Left lung (tissue), 4 donors: ENCODE measurements at regions not wholly inside any gene's neighbourhood (a gene's known extent, or its start where the extent isn't known, plus 50 kb on each side); places are given as distances from the start of the nearest gene placed in this dataset.
"Not testable (repeated sequence)": the region's sequence is repeated elsewhere in the genome, so short reads cannot be mapped to it uniquely, and the experiment has no call there.

Source experiments
- ATAC-seq: fragments of 200-7000 bp; cut with Tn5 transposase; one replicate; pipeline ENCODE4 v1.9.1; 2020; ENCODE audit warnings: moderate library complexity
- DNase-seq, 4 donors: peaks; one replicate each; pipeline ENCODE4 v3.0.0-alpha.2; 2013 to 2020
- H3K27ac ChIP-seq, 2 donors: fragments of 200-600 bp; sonication (generic) in 1 of 2; one replicate each; pipeline versions ENCODE4 v1.5.0 to v1.8.0; 2020 to 2021
- H3K27me3 ChIP-seq, 2 donors: fragments of 200-600 bp; sonication (generic) in 1 of 2; one replicate each; pipeline versions ENCODE4 v1.5.0 to v1.8.0; 2020 to 2021
- H3K36me3 ChIP-seq, 2 donors: fragments of 200-600 bp; sonication (generic) in 1 of 2; one replicate each; pipeline versions ENCODE4 v1.5.0 to v1.8.0; 2020 to 2021
- H3K4me1 ChIP-seq, 2 donors: fragments of 200-600 bp; one replicate each; pipeline ENCODE4 v1.8.0; 2021
- H3K4me3 ChIP-seq, 2 donors: fragments of 200-600 bp; sonication (generic) in 1 of 2; one replicate each; pipeline versions ENCODE4 v1.5.0 to v1.8.0; 2020 to 2021; ENCODE audit warnings: mild to moderate bottlenecking in 1 of 2
- H3K9me3 ChIP-seq, 2 donors: fragments of 200-600 bp; sonication (generic) in 1 of 2; one replicate each; pipeline versions ENCODE4 v1.5.0 to v1.8.0; 2020 to 2021
- intact Hi-C, 2 donors: fragments of 100-400 bp; cut with DNase I; formaldehyde crosslinking; loops; one replicate each; pipeline versions ENCODE4 v1.11.2 to v1.14.2; 2022
- TF ChIP-seq, protein P1 (sequence below), 2 donors: fragments of 200-600 bp; sonication (generic) in 1 of 2; IDR thresholded peaks; one replicate each; pipeline versions ENCODE4 v1.5.0 to v1.8.0; 2021; ENCODE audit warnings: antibody characterized with exemption in 2 of 2
- donor health status: DM: no; HTN: yes; CAD: no.
- donor health status: DM: no; HTN: no; CAD: no.

DNA sequence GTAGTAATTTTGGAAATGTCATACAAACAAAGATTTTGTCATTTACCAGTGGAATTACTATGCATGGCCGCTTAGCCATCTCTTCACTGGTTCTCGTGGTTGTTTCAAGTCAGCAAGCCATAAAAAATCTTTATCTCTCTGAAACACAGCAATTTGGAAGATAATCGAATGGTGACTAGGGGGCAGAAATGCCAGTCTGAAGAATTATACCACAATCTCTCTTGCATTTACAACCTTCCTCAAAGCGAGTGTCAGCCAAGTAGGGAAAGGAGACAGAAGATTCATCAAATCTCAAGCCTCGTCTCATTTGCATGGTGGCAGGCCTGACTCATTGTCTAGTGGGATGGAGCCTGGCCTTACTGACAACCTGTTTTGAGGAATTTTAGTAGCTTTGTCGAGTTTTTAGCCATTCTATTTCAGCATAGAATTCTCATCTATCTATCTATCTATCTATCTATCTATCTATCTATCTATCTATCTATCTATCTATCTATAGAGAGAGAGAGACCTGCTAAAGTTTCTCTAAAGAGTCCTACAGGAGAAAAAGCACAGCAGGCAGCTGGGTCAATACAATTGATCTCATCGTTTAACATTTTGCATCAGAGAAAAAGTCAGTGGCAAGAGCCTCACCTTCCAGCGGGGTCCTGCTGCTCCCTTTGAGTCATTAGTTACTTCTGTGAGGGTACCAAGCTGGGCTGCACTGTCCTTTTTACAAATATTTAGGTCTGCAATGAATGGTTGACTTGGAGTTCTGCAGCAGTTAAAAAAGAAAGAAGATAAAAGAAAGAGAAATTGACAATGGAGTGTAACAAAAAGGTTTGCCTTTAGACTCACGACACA lies 572.8 kb downstream of the TFAP2A start:
- intact Hi-C loops = no loop called here
- Histone ChIP-seq H3K27ac (no peak overlapping the region), H3K4me1 (no peaks in the 10 kb centered on the region), H3K27me3 (no peaks in the 10 kb centered on the region), H3K4me3 (no peak overlapping the region), H3K36me3 (no peaks in the 10 kb centered on the region), H3K9me3 (peaks cover 0 to 22% of the 10 kb centered on the region in 2 donors)
- TF ChIP-seq, protein P1, sequence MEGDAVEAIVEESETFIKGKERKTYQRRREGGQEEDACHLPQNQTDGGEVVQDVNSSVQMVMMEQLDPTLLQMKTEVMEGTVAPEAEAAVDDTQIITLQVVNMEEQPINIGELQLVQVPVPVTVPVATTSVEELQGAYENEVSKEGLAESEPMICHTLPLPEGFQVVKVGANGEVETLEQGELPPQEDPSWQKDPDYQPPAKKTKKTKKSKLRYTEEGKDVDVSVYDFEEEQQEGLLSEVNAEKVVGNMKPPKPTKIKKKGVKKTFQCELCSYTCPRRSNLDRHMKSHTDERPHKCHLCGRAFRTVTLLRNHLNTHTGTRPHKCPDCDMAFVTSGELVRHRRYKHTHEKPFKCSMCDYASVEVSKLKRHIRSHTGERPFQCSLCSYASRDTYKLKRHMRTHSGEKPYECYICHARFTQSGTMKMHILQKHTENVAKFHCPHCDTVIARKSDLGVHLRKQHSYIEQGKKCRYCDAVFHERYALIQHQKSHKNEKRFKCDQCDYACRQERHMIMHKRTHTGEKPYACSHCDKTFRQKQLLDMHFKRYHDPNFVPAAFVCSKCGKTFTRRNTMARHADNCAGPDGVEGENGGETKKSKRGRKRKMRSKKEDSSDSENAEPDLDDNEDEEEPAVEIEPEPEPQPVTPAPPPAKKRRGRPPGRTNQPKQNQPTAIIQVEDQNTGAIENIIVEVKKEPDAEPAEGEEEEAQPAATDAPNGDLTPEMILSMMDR (IDR thresholded peaks at IDR 0.05) = no peak
- ATAC-seq = no peak
- no peak for DNase-seq

DNA sequence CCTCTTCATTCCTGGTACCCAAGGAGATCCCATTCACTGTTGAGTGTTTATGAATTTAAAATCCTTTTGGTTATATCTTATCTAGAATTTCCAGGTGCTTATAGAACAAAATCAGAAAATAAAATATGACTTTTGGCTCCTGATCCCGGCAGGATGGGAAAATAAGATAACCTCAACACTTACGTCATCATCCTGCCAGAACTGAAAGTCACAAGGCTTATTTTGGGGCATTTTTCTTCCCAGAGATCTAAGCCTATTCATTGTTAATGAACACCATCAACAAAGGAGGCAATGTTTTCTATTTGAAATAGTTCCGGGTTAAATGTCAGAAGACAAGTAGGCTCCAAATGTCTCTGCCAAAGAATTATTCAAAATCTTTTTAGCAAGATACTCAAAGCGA lies 580.6 kb downstream of the TFAP2A start:
- no peak for ATAC-seq
- TF ChIP-seq, protein P1 (IDR thresholded peaks at IDR 0.05) = no peak
- Histone ChIP-seq H3K4me1 (no peaks in the 10 kb centered on the region), H3K4me3 (no peak overlapping the region), H3K27ac (no peak overlapping the region), H3K36me3 (no peaks in the 10 kb centered on the region), H3K27me3 (no peaks in the 10 kb centered on the region), H3K9me3 (no peaks in the 10 kb centered on the region)
- intact Hi-C loops = no loop called here
- DNase-seq = no peak

DNA sequence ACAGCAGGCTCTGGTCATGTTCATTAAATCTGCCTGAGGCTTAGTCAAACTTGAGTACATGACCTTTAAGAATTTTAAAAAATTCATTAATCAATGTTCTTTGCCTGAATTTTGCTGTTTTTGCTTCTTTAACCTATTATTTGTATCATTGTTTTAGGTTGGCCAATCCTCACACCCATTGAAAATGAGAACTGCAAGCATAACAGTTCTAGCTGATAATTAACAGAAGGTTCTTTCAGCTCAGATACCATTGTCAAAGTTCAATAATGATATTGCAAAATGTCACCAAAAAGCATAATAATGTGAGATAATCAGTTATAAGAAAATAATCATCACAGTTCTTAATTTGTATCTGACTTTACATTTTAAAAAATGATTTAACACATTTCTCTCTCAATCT lies 583.1 kb downstream of the TFAP2A start:
- intact Hi-C loops = no loop called here
- no peaks in the 10 kb centered on the region for H3K9me3 ChIP-seq
- no peaks in the 10 kb centered on the region for H3K36me3 ChIP-seq
- H3K4me3 ChIP-seq = no peak overlapping the region
- ATAC-seq (no peak), DNase-seq (no peak)
- no peak overlapping the region for H3K27ac ChIP-seq
- TF ChIP-seq, protein P1 (IDR thresholded peaks at IDR 0.05) = no peak
- no peaks in the 10 kb centered on the region for H3K4me1 ChIP-seq
- H3K27me3 ChIP-seq = no peaks in the 10 kb centered on the region

DNA sequence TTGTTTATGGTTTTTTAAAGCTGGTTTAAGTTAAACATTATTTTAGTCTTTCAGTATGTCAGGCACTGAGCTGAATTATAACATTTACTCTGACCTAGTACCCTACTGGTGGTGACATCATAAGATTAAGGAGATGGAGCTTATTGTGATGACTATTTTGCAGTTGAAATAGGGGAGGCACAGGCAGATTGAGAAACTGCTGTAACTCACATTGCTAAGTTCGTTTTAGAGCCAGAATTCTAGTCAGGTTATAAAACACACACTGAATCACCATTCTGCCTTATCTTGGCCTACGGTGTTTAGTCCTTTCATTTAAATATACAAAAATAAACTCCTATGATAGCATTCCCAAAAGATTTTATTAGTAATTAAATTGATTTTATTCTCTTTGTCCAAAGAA lies 584.1 kb downstream of the TFAP2A start:
- H3K27me3 ChIP-seq = no peaks in the 10 kb centered on the region
- no peak for DNase-seq
- no peaks in the 10 kb centered on the region for H3K9me3 ChIP-seq
- H3K27ac ChIP-seq = no peak overlapping the region
- no peak overlapping the region for H3K4me3 ChIP-seq
- H3K36me3 ChIP-seq = no peaks in the 10 kb centered on the region
- H3K4me1 ChIP-seq = no peaks in the 10 kb centered on the region
- TF ChIP-seq, protein P1 (IDR thresholded peaks at IDR 0.05) = no peak
- no peak for ATAC-seq
- intact Hi-C loops = no loop called here

DNA sequence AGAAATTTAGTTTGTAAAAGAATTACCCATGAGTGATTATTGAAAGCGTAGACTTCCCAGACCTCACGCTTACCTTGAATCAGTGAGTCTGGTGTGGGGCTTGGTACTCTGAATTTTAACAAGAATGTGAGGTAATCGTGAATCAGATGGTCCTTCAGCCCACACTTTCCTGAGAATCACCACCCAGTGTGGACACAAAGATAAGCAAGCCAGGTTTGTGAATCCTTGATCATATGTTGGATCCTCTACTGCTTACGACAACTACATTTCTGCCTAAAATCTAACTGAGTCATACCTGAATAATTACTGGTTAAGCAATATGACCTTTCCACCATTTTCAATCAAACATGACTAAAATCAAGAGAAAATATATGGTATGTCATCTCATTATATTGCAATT lies 589.3 kb downstream of the TFAP2A start:
- H3K36me3 ChIP-seq = no peaks in the 10 kb centered on the region
- no peak overlapping the region for H3K4me3 ChIP-seq
- TF ChIP-seq, protein P1 (IDR thresholded peaks at IDR 0.05) = no peak
- no peak overlapping the region for H3K27ac ChIP-seq
- H3K4me1 ChIP-seq = no peaks in the 10 kb centered on the region
- no peaks in the 10 kb centered on the region for H3K27me3 ChIP-seq
- intact Hi-C loops = no loop called here
- DNase-seq = no peak
- no peak for ATAC-seq
- no peaks in the 10 kb centered on the region for H3K9me3 ChIP-seq

DNA sequence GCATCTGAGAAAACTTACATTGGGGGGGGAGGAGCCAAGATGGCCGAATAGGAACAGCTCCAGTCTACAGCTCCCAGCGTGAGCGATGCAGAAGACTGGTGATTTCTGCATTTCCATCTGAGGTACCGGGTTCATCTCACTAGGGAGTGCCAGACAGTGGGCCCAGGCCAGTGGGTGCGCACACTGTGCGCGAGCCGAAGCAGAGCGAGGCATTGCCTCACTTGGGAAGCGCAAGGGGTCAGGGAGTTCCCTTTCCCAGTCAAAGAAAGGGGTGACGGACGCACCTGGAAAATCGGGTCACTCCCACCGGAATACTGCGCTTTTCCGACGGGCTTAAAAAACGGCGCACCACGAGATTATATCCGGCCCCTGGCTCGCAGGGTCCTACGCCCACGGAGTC lies 604.1 kb downstream of the TFAP2A start:
- H3K36me3 ChIP-seq, H3K4me3 ChIP-seq, H3K27me3 ChIP-seq, ATAC-seq, H3K9me3 ChIP-seq, DNase-seq, intact Hi-C loops, H3K27ac ChIP-seq, H3K4me1 ChIP-seq: not testable (repeated sequence)
